WTC11 (cell line): ENCODE measurements at regions not wholly inside any gene's neighbourhood (a gene's known extent, or its start where the extent isn't known, plus 50 kb on each side); places are given as distances from the start of the nearest gene placed in this dataset.
"Not testable (repeated sequence)": the region's sequence is repeated elsewhere in the genome, so short reads cannot be mapped to it uniquely, and the experiment has no call there.

Source experiments
- ATAC-seq: fragments of 200-7000 bp; cut with Tn5 transposase; 2 replicates; pipeline ENCODE4 v1.10.0; 2021; ENCODE audit warnings: mild to moderate bottlenecking, moderate library complexity
- CTCF ChIA-PET: fragments of 300-600 bp; sonication (Branson Sonifier 250); formaldehyde crosslinking; loops from one replicate; lab custom pipeline; 2021; ENCODE audit warnings: antibody characterized with exemption; lab: Charles Lee
- POLR2A ChIA-PET: fragments of 350-600 bp; sonication (Branson Sonifier 250); formaldehyde crosslinking; loops from one replicate; lab custom pipeline; 2021; ENCODE audit warnings: antibody characterized with exemption; lab: Charles Lee
- DNase-seq: peaks from one replicate; pipeline ENCODE4 v3.0.0; 2021; ENCODE audit warnings: low spot score
- H3K27ac Mint-ChIP-seq: 2 replicates; pipeline ENCODE4 v1.8.0; 2021; ENCODE audit warnings: mixed read lengths
- H3K27me3 Mint-ChIP-seq: 2 replicates; pipeline ENCODE4 v1.8.0; 2021; ENCODE audit warnings: low read depth, mild to moderate bottlenecking, moderate library complexity, mixed read lengths
- H3K36me3 Mint-ChIP-seq: 2 replicates; pipeline ENCODE4 v1.8.0; 2021; ENCODE audit warnings: mixed read lengths
- H3K4me1 Mint-ChIP-seq: 2 replicates; pipeline ENCODE4 v1.8.0; 2022; ENCODE audit warnings: mixed read lengths
- H3K4me3 Mint-ChIP-seq: 2 replicates; pipeline ENCODE4 v1.8.0; 2021; ENCODE audit warnings: mild to moderate bottlenecking, moderate library complexity, mixed read lengths
- H3K9me3 Mint-ChIP-seq: 2 replicates; pipeline ENCODE4 v1.8.0; 2021; ENCODE audit warnings: mixed read lengths
- ARID4B ChIP-seq: sonication (generic); formaldehyde crosslinking; IDR thresholded peaks from 2 replicates; pipeline ENCODE4 v1.8.0; 2023; ENCODE audit warnings: missing genetic modification reagents, mild to moderate bottlenecking, borderline replicate concordance
- ATF6 ChIP-seq: sonication (generic); formaldehyde crosslinking; IDR thresholded peaks from 2 replicates; pipeline ENCODE4 v1.8.1; 2023; ENCODE audit warnings: mild to moderate bottlenecking, missing genetic modification reagents
- ELF4 ChIP-seq: sonication (generic); formaldehyde crosslinking; IDR thresholded peaks from 2 replicates; pipeline ENCODE4 v1.8.1; 2022; ENCODE audit warnings: low read depth, mild to moderate bottlenecking, moderate library complexity, missing genetic modification reagents
- FOXP1 ChIP-seq: sonication (generic); formaldehyde crosslinking; IDR thresholded peaks from 2 replicates; pipeline ENCODE4 v1.8.0; 2022; ENCODE audit warnings: missing genetic modification reagents, mild to moderate bottlenecking, moderate library complexity, borderline replicate concordance
- IRF1 ChIP-seq: sonication (generic); formaldehyde crosslinking; IDR thresholded peaks from 2 replicates; pipeline ENCODE4 v1.8.0; 2023; ENCODE audit warnings: missing genetic modification reagents
- KAT7 ChIP-seq: sonication (generic); formaldehyde crosslinking; IDR thresholded peaks from 2 replicates; pipeline ENCODE4 v1.8.1; 2023; ENCODE audit warnings: missing genetic modification reagents, mild to moderate bottlenecking, borderline replicate concordance
- SP1 ChIP-seq: sonication (generic); formaldehyde crosslinking; conservative IDR thresholded peaks from 2 replicates; pipeline ENCODE4 v1.8.1; 2022; ENCODE audit warnings: missing genetic modification reagents
- ZBTB21 ChIP-seq: sonication (generic); formaldehyde crosslinking; IDR thresholded peaks from 2 replicates; pipeline ENCODE4 v1.8.1; 2023; ENCODE audit warnings: mild to moderate bottlenecking, missing genetic modification reagents, borderline replicate concordance
- ZNF219 ChIP-seq: sonication (generic); formaldehyde crosslinking; IDR thresholded peaks from 2 replicates; pipeline ENCODE4 v1.8.0; 2023; ENCODE audit warnings: missing genetic modification reagents, mild to moderate bottlenecking, borderline replicate concordance
- ZNF532 ChIP-seq: fragments of 250-450 bp; sonication (Bioruptor Pico); IDR thresholded peaks from 2 replicates; pipeline ENCODE4 v1.9.0; 2021; ENCODE audit warnings: mild to moderate bottlenecking, borderline replicate concordance
- TF ChIP-seq, protein P1 (sequence below): fragments of 200-600 bp; IDR thresholded peaks from 2 replicates; pipeline ENCODE4 v1.8.0; 2022; ENCODE audit warnings: antibody characterized with exemption

GRCh38 chr18:8882632-8883408, 177.5 kb downstream of the MTCL1 start:
- POLR2A ChIA-PET = no interaction called here
- no peak overlapping the region for H3K4me3 Mint-ChIP-seq
- H3K27ac Mint-ChIP-seq = no peak overlapping the region
- no peaks in the 10 kb centered on the region for H3K4me1 Mint-ChIP-seq
- H3K36me3 Mint-ChIP-seq = peaks cover 61% of the 10 kb centered on the region
- no peak for TF ChIP-seq ATF6 (CRISPR knock-in tag)
- TF ChIP-seq, protein P1, sequence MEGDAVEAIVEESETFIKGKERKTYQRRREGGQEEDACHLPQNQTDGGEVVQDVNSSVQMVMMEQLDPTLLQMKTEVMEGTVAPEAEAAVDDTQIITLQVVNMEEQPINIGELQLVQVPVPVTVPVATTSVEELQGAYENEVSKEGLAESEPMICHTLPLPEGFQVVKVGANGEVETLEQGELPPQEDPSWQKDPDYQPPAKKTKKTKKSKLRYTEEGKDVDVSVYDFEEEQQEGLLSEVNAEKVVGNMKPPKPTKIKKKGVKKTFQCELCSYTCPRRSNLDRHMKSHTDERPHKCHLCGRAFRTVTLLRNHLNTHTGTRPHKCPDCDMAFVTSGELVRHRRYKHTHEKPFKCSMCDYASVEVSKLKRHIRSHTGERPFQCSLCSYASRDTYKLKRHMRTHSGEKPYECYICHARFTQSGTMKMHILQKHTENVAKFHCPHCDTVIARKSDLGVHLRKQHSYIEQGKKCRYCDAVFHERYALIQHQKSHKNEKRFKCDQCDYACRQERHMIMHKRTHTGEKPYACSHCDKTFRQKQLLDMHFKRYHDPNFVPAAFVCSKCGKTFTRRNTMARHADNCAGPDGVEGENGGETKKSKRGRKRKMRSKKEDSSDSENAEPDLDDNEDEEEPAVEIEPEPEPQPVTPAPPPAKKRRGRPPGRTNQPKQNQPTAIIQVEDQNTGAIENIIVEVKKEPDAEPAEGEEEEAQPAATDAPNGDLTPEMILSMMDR = 0 out of 2 replicates have a peak, but pooled peaks have one; percentile 21
- CTCF ChIA-PET = interaction anchor here (1.0 kb wide), 2 partner anchors 100 to 105 kb away, joined by 4 to 7 read pairs; no protein-coding TSS in a partner anchor
- H3K27me3 Mint-ChIP-seq = peaks cover 11% of the 10 kb centered on the region
- H3K9me3 Mint-ChIP-seq = peaks cover 61% of the 10 kb centered on the region
- peak; percentile 62 for DNase-seq
- peak; percentile 47; the same call in 1 of the 2 replicates for ATAC-seq

DNA sequence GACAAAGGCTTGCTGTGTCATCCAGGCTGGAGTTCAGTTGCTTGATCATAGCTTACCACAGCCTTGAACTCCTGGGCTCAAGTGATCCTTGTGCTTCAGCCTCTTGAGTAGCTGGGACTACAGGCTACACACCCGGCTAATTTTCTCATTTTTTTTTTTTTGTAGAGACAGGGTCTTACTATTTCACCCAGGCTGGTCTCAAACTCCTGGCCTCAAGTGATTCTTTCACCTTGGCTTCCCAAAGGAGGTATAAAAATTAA, 178.0 kb downstream of the MTCL1 start:
- H3K27ac Mint-ChIP-seq = no peak overlapping the region
- H3K36me3 Mint-ChIP-seq = peaks cover 66% of the 10 kb centered on the region
- no peak for DNase-seq
- CTCF ChIA-PET = no interaction called here
- no peak for ATAC-seq
- H3K4me3 Mint-ChIP-seq = no peak overlapping the region
- no peak for TF ChIP-seq ZBTB21
- no peak for TF ChIP-seq ZNF219 (CRISPR knock-in tag)
- TF ChIP-seq ARID4B (CRISPR knock-in tag) = no peak
- TF ChIP-seq KAT7 (CRISPR knock-in tag) = no peak
- TF ChIP-seq SP1 (CRISPR knock-in tag) = no peak
- no peak for TF ChIP-seq ZNF532 (CRISPR knock-in tag)
- no peak for TF ChIP-seq FOXP1 (CRISPR knock-in tag)
- TF ChIP-seq, protein P1 = no peak
- TF ChIP-seq ELF4 (CRISPR knock-in tag) = no peak
- TF ChIP-seq IRF1 (CRISPR knock-in tag) = no peak
- peaks cover 11% of the 10 kb centered on the region for H3K27me3 Mint-ChIP-seq
- H3K9me3 Mint-ChIP-seq = peaks cover 66% of the 10 kb centered on the region
- no peaks in the 10 kb centered on the region for H3K4me1 Mint-ChIP-seq
- POLR2A ChIA-PET = no interaction called here

GRCh38 chr18:8887877-8888276, 182.5 kb downstream of the MTCL1 start:
- peaks cover 51% of the 10 kb centered on the region for H3K9me3 Mint-ChIP-seq
- not testable (repeated sequence) for H3K4me3 Mint-ChIP-seq

More at GRCh38 chr18:8887877-8888276, 182.5 kb downstream of the MTCL1 start:
- H3K36me3 Mint-ChIP-seq = peaks cover 54% of the 10 kb centered on the region
- POLR2A ChIA-PET, ATAC-seq, CTCF ChIA-PET, DNase-seq, H3K27ac Mint-ChIP-seq, H3K27me3 Mint-ChIP-seq: not testable (repeated sequence)
- H3K4me1 Mint-ChIP-seq = peaks cover 12% of the 10 kb centered on the region
